ENCODE measurements at regions not wholly inside any gene's neighbourhood (a gene's known extent, or its start where the extent isn't known, plus 50 kb on each side); places are given as distances from the start of the nearest gene placed in this dataset.

GRCh38 chr7:113456533-113456932 is 338.2 kb upstream of the SMIM30 start:
- DNase-seq, result no peak

DNA sequence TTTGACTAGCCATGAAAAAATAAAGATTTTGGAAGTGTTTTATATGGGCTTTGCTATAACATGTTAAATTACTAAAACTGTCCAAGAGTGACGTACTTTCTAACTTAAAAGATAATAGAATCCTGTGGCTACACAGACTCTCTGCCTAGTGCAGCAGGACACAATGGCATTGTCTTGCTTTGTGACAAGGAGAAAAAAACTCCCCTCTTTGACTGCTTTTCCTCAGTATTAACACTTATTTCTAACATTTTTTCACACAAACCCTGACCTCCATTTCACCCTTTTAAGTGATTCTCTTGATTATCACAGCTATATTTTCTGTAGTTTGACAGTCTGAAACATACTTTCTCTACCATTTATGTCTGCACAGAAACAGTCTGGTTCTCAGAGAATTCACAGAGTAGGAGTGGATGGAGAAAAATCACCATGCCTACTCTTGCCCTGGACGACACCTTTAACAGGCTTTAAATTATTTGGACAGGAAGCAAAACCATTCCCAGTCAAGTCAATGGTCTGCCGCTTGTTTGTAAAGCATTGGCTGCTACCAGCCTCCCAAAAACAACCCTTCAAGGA is 336.3 kb upstream of the SMIM30 start:
- DNase-seq, result no peak

- no peak for DNase-seq
Measured at GRCh38 chr7:113452245-113452644, 333.9 kb upstream of the SMIM30 start.

DNA sequence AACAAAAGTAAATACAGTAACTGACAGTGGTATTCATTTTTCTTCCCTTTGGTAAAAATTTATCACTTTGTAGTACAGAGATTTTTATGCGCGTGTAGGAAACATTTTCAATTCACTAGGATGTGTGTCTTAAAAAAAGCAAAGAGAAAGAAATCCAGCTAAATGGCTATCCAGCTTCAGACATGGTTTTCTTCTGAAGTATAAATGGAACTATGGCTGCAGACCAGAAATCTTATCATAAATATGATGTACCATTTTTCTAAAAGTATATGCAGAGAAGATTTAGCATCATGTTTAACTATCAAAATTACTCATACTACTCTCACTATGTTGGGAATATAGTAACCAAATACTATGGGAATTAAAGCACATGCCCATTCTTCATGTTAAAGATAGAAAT is 328.4 kb upstream of the SMIM30 start:
- no peak for DNase-seq

DNA sequence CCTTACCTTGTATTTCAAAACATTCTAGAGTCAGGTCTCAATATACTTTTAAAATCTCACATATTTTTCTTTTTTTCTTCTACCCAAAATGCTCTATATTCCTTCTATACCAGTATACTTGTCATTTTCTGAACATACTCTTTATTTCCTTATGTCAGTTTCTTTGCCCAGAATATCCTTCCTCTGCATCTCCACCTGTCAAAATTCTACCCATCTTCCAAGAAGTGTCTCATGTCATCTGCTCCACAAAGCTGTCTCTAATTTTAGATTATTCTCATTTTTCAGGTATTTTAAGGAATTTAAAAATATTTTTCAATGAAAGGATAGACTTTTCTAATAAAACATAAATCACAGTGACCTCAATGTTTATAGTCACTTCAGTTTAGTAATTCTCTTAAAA is 328.0 kb upstream of the SMIM30 start:
- DNase-seq, result no peak

- DNase-seq, result no peak
Measured at GRCh38 chr7:113444261-113444660, 325.9 kb upstream of the SMIM30 start.

- no peak for DNase-seq
Measured at GRCh38 chr7:113440173-113440572, 321.8 kb upstream of the SMIM30 start.

DNA sequence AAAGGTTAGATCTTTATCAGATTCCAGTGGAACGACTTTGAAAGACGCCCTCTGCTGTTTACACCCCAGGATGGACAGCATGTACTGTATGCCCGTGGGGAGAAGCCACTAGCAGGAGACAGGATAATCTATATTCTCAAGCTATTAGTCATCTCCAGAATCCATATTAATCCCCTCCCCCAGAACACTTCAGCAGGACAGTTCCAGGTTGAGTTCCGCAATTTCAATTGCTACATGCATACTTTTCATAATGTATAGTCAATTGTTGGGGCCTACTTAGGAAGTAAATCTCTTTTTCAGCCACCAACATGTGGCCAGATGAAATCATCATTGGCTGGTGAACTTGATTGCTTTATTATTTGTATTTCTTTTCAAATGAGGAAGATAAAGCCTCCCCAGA is 313.1 kb upstream of the SMIM30 start:
- no peak for DNase-seq

GRCh38 chr7:113424185-113424817 is 305.9 kb upstream of the SMIM30 start:
- no peak for DNase-seq

- DNase-seq, result peak; percentile 80
Measured at GRCh38 chr7:113421696-113422330, 303.5 kb upstream of the SMIM30 start.

- DNase-seq, result no peak
Measured at GRCh38 chr7:113414401-113415035, 296.2 kb upstream of the SMIM30 start.

DNA sequence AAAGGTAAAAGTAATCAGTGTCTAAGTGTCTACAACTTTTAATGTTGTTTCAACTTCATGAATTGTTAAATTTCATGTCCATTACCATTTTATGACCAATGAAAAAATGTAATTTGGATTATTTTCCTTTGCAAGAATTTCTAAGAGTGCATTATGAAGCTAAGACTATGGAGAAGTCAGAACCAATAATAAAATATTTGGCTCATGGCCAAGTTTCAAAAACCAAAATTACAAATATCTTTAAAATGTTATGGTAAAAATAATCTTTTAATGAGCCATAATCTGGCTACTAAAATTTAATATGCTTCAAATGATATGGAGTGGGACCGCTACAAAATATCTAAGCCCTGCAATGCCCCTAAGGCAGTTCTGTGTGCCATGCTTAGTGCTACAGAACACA is 294.1 kb upstream of the SMIM30 start:
- DNase-seq, result no peak

DNA sequence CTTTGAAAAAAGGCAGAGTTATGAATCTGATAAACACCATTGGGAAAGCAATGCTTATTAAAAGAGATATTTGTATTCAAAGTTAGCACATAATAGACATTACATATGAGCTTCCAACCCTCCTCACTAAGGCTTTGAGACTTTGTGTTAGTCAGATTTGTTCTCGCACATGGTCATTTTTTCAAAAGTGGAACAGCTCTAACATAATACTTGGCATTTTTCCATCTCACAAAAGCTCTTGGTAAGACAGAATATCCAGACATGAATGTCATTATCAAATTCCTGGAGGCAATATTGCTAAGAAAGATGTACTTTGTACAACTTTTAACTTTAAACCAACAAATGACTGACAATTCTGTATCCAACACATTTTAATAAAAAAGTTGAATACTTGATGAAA is 292.4 kb upstream of the SMIM30 start:
- no peak for DNase-seq

- no peak for DNase-seq
Measured at GRCh38 chr7:113408999-113409398, 290.6 kb upstream of the SMIM30 start.

DNA sequence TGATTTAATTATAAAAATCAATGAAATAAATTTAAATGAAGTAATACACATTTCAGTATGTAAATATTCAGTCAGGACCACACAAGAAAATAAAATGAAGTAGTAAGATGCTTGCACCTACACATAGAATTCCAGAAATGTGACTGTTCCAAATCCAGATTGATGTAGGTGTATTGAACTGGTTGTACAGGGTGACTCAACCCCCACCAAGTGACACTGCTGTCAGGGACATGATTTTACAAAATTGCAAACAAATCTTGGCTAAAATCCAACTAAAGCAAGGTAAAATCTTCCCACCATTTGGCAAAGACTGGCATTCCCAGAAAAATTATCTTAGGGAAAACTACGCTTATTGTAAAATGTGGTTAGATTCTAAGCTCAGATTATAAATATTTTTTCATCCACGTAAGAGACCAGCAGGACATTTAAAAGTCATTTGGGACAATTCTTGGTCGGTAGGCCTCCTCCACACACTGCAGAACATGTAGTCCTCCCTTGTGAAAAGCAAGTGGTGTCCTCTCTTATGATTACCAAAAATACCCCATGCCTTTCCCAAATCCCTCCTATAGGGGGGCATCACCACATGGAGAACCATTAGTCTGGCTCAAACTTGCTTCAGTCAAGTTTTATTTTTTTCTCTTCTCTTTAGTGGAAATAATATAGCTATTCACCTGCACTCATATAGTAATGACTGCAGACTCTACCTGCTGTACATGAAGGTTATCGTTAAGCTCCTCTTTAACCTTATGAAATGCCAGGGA is 287.1 kb upstream of the SMIM30 start:
- no peak for DNase-seq

DNA sequence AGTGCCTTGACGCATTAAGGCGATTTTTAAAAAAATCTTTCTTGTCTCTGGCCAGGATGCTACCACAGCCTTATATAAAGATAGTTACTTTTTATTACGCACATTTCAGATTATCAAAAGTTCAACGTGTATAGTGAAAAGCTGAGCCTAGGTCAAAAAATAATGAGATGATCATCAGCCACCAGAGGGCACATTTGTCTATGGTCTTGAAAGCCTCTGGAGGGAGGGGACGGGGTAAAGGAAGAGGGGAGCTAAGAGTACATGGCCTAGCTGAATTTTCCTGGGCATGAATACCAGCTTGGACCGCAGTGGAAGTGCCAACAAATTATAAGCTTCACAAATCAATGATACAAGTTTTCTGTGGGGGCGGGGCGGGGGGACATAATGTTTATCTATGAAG is 285.9 kb upstream of the SMIM30 start:
- DNase-seq, result no peak

DNA sequence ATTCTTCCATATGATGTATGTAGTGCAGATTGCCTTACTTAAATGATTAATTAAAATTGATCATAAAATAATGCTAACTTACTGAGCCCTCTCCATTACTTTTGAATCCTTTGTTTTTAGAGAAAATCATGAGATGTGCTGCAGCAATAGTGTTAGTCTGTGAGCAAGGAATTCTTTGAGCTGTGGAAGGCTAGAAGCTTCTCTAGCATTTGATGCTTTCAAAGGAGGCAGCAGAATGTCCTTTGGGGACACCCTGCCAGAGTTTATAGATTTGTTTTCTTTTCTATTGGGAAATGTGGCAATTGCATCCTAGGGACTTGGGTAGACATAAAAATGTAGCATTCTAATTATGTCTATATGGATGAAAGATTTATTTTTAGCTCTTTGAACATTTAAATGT is 284.1 kb upstream of the SMIM30 start:
- DNase-seq, result no peak

- DNase-seq, result no peak
Measured at GRCh38 chr7:113402005-113402404, 283.7 kb upstream of the SMIM30 start.

GRCh38 chr7:113394856-113395255 is 276.5 kb upstream of the SMIM30 start:
- DNase-seq, result no peak

GRCh38 chr7:113392841-113393540 is 274.6 kb upstream of the SMIM30 start:
- DNase-seq, result no peak

GRCh38 chr7:113392421-113392820 is 274.1 kb upstream of the SMIM30 start:
- DNase-seq, result no peak

DNA sequence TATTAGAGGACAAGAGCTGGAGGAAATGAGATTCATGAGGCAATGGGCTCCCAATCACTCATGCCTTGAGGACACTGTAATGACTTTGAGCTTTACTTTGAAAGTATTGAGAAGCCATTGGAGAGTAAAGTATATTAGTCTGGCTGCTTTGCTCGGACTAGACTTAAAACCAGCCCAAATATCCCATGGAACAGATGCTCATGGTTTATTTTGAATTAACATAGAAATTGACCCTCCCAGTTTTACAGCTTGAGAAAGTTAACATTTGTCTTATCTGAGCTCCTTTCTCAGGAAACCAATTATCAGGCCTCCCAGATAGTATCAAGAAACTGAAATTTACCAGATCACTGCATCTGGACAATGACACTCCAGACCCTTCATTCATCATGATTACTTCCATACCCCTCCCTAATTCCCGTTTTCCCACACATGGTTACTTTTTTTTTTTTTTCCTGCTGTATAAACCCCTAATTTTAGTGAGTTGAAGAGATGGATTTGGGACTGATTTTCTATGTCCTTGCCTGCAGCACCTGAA is 270.8 kb upstream of the SMIM30 start:
- no peak for DNase-seq
